ENCODE measurements at regions not wholly inside any gene's neighbourhood (a gene's known extent, or its start where the extent isn't known, plus 50 kb on each side); places are given as distances from the start of the nearest gene placed in this dataset.

- TF ChIP-seq CTCF (IDR thresholded peaks at IDR 0.05; ENCODE audit: low read length) (no peak), EZH2 (IDR thresholded peaks at IDR 0.05; ENCODE audit: borderline replicate concordance, low read length) (no peak)
Observed at GRCh38 chrX:45309096-45309495, 108.4 kb upstream of the DIPK2B start.

Data from OCI-LY1 (cell line).